DMS53 treated with DMSO at 0.1 percent for 48 hours (cell line): ENCODE measurements at regions not wholly inside any gene's neighbourhood (a gene's known extent, or its start where the extent isn't known, plus 50 kb on each side); places are given as distances from the start of the nearest gene placed in this dataset.
"Not testable (repeated sequence)": the region's sequence is repeated elsewhere in the genome, so short reads cannot be mapped to it uniquely, and the experiment has no call there.

Experiments
- DNase-seq: peaks from one replicate; lab custom pipeline; 2025; ENCODE audit not compliant: unreplicated experiment; lab: John Stamatoyannopoulos, UW

DNA sequence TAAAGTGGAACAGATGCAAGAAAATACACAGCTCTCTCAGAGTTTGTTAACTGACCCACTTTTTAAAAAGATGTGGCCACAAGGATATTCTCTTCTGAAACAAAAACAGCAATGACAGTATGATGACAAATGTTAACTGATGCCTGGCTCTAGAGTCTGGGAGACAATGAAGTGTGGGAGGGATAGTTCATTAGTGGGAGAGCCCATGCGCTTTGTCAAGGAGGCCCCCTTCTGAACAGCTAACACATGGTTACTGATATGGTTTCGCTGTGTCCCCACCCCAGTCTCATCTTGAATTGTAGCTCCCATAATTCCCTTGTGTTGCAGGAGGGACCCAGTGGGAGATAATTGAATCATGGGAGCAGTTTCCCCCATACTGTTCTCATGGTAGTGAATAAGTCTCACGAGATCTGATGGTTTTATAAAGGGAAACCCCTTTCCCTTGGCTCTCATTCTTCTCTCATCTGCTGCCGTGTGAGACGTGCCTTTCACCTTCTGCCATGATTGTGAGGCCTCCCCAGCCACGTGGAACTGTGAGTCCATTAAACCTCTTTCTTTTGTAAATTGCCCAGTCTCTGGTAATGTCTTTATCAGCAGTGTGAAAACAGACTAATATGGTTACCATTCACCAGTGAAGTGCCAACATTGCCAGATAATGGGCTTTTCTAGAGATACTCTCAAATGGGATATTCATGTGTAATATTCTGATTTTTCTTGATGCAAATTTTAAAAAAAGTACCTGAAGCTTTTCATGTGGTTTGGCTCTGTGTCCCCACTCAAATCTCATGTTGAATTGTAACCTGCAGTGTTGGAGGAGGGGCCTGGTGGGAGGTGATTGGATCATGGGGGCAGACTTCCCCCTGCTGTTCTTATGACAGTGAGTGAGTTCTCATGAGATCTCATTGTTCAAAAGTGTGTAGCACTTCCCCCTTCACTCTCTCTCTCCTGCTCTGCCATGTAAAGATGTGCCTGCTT lies 435.8 kb downstream of the SHISA9 start:
- not testable (repeated sequence) for DNase-seq

DNA sequence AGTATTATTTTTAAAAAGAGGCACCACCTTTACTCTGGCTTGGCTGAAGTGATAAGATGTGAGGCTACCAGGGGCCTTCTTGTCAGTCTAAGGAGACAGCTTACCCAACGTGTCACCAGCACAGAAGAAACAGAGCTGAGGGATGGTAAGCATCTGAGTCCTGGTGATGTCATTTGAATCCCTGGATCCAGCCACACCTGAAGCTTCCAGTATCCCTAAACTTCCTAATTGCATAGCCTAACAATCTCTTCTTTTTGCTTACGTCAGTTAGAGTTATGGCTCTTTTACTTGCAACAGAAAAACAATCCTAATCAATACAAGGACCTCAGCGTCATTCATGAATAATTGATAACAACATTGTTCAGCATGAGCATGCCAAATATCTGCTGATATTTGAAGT lies 436.6 kb downstream of the SHISA9 start:
- no peak for DNase-seq

DNA sequence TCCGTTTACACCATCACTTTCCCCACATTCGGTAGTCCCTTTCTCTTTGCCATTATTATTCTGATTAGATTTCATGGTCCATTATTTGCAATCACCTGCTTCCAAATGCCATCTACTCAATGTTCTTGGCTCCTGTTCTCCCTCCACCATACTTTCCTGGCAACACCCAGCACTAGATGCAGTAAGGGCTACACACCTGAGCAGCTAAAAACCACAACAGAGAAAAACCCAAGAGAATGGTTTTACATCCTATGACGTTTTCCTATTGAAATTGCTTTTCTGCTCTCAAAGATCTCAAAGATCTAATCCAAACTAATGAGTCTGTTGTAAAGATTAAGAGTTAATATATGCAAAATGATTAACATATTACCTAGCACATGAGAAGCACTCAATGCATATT lies 441.3 kb downstream of the SHISA9 start:
- no peak for DNase-seq

DNA sequence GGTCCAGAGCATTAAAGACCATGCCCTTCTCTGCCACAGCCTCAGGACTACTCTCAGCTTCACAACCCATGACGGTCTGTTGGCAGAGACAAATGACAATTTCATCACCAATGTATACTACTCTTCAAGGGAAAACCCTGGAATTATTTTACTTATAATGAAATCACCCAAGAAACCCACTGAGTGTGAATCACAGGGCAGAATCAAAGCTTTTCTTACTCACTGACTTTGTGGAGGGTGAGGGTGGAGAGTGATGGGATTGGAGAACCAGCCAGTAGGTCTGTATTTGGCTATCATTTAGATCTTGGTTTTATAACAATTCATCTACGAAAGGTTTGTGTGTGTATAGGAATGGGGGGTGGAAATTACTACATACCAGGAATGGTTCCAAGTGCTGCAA lies 442.6 kb downstream of the SHISA9 start:
- DNase-seq: no peak

DNA sequence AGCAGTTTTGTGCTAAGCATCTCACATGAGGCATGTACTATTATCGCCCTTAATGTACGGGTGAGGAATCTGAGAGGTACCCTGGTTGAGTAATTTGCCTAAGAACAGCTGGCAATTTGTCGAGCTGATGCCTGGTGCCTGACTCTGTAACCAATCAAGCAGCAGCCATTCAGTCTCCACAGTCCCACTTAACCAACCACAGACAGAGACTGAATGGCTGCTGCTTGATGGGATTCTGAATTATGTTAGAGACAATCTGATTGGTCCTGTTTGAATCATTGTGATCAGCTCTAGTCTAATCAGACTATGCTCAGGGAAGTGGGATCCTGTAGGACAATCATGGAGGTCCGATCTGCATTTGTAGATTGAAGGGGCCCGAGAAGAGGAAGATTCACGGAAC lies 447.0 kb downstream of the SHISA9 start:
- no peak for DNase-seq

DNA sequence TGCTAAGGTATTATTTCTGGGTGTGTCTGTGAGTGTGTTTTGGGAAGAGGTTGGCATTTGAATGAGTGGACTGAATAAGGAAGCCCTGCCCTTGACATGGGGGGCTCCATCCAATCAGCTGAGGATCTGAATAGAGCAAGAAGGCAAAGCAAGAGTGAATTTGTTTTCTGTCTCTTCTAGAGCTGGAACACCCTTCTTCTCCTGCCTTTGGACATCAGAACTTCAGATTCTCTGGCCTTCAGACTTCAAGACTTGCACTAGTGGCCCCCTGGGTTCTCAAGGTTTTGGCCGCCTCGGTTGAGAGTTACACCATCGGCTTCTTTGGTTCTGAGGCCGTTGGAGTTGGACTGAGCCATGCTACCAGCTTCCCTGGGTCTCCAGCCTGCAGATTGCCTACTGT lies 448.6 kb downstream of the SHISA9 start:
- no peak for DNase-seq

DNA sequence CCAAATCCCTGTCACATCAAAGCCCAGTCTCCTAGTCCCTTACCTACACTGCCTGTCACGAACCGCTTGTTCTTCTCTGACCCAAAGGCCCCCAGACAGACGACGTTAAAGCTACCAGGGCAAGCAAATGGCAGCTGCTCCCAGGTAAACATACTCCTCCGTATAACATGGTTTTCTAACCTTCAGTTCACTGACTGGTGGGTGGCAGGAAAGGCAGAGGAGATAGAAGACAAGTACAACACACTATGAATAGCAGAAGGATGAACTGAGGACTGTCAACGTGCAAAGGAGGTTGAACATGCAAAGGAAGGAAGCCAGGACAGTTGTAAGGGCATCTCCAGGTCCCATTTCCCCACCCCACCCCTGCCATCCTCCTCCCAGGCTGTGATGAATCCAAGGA lies 449.8 kb downstream of the SHISA9 start:
- DNase-seq: no peak

DNA sequence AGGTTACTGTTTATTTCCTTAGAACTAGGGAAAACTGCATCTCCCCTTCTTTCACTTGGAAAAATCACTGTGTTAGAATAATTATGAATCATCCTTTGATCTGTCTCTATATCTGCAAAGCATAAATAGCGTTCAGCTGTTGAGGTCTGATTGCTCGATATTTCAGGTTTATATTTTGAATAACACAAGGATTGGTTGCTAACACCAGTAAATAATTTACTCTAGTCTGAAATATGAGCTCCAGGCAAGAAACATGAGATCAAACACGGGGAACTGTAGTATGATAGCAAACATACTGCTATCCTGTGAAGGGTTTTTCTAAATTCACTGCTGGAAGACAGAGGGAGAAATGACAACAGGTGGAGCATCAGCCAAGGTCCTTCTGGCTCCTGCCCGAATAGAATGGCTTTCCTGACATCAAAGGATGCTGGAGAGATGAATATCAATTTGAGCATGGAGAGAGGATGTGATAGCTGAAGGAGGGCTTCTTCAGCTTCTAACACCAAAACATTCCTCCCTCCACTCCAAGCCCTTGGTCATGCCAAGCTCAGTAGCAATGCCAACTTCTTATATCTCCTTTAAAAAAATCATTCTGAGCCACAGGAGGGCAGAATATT lies 450.3 kb downstream of the SHISA9 start:
- no peak for DNase-seq

DNA sequence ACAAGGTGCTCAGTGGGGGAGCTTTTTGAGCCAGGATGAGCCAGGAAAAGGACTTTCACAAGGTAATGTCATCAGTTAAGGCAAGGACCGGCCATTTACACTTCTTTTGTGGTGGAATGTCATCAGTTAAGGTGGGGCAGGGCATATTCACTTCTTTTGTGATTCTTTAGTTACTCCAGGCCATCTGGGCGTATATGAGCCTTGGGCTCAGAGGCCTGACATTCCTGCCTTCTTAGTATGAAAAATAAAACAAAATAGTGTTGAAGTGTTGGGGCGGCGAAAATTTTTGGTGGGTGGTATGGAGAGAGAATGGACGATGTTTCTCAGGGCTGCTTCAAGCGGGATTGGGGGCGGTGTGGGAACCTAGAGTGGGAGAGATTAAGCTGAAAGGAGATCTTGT lies 451.4 kb downstream of the SHISA9 start:
- not testable (repeated sequence) for DNase-seq

DNA sequence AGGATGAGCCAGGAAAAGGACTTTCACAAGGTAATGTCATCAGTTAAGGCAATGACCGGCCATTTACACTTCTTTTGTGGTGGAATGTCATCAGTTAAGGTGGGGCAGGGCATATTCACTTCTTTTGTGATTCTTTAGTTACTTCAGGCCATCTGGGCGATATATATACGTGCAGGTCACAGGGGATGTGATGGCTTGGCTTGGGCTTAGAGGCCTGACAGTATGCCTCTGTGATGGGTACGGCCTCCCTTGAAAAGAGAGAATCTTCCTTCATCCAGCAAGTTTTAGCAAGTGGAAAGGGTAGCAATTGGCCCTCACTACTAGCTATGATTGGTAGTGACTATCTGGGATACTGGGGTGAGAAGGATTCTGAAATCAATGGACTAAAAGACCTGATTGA lies 456.4 kb downstream of the SHISA9 start:
- not testable (repeated sequence) for DNase-seq

DNA sequence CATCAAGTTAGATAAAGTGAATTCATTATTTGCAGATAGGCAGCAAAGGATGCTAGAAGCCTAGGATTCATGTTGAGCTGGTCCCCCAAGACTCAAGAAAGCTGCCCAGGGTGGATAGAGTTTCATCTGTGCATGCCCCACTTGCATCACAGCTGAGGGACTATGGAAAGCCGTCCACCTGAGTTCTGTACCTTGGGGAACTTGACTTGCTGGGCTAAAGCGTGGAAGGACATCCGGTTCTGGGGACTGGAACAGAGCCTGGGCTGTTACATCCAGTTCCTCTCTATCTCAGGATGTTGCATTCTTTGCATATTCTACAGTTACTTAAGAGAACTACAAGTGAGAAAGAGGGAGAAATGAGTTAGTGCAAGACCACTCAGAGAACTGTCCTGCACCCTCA lies 458.4 kb downstream of the SHISA9 start:
- DNase-seq: no peak

DNA sequence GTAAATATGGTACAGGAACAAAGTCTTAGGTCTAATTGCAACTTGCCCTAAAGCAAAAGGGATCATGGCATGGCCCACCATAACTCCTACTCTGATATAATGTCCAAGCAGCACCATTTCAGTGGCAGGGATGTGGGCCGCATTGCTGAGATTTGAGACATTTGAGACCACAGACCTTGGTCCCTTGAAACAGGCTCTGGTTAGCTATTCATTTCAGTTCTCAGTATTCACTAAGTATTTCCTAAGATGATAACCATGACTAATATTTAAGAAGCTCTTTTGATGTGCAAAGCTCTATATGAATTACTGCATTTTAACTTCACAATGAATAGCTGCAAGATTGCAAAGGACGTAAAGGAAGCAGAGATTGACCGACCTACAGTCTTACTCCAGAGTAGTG lies 471.0 kb downstream of the SHISA9 start:
- DNase-seq: no peak

DNA sequence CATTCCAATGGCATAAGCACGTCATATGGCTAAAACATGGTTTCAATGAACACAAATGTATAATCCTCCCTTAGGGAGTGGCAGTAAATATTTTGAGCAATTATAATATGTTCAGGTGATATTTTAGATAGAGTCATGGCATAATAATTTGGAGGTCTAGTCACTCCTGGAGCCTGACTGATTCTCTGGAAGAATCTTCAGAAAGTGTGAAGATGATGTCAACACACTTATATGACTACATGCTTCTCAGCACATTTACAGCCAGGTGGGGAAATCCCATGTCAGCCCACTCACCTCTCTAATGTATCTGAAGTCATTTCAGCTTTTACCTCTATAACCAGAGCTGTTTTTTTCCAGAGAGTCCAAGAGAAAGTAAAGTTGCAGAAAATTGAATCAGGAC lies 474.8 kb downstream of the SHISA9 start:
- DNase-seq: no peak

DNA sequence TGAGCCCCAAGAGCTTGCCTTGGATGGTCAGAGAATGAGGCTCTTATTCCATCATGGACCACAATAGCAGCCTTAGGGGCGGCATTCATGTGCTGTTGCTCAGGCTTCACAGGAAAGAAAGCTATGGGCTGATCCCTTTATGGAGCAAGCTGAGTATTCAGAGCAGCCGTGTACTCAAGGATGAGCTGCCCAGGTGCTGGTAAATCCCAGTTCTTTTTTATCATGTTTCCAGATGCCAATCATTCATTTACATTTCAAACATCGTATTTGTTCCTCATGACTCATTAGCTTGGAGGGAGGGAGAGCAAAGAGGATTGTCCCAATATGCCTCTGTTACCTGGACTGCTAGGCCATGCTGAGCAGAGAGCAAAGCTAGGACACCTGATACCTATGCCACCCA lies 475.7 kb downstream of the SHISA9 start:
- no peak for DNase-seq

DNA sequence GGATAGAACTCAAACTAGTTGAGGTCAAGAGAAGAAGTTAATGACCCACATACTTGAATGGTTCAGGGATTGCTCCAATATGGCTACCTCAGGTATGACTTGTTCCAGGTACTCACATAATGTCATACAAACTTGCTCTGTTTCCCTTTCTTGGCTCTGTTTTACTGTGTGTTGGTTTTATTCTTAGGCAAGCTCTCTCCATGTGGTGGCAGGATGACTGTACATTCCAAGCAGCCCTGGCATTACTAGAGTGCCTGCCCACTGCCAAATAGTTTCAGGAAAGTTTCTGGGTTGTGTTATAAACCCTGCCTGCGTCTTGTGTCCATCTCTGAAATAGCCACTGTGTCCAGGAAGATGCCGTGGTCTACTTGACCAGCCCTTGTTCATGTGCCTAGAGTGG lies 476.8 kb downstream of the SHISA9 start:
- no peak for DNase-seq

DNA sequence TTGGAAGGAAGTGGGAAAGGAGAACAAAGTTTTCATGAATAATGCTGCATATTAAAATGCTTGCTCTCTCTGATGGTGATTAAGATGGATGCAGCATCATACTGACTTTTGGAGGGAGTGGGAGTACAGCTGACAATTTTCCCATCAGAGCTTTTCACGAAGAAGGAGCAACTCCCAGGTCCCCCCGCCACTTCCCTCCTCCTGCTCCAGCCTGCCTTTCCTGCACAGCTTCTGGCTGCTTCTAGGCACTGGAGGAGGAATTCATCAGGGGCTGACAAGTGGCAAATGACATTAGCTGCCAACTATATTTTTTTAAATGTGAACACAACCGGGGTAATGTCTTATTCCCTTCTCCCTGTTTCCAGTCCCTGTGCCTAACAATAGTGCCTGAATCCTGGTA lies 477.9 kb downstream of the SHISA9 start:
- no peak for DNase-seq

DNA sequence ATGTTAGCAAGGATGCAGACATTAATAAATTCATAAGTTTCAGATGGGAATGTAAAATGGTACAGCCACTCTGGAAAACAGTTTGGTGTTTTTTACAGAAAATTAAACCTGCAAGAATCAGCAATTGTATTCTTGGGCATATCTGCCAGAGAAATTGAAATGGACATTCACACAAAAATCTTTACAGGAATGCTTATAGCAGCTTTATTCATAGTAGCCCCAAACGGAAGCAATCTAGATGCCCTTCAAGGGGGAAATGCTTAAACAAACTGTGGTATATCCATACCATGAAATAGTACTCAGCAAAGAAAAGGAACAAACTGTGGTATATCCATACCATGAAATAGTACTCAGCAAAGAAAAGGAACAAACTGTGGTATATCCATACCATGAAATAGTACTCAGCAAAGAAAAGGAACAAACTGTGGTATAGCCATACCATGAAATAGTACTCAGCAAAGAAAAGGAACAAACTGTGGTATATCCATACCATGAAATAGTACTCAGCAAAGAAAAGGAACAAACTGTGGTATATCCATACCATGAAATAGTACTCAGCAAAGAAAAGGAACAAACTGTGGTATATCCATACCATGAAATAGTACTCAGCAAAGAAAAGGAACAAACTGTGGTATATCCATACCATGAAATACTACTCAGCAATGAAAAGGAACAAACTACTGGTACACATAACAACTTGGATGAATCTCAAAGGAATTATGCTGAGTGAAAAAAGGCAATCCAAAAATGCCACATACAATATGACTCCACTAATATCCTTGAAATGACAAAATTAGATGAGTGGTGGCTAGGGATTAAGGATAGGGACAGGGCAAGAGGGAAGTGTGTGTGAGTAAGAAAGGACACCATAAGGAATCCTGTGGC lies 484.0 kb downstream of the SHISA9 start:
- not testable (repeated sequence) for DNase-seq

DNA sequence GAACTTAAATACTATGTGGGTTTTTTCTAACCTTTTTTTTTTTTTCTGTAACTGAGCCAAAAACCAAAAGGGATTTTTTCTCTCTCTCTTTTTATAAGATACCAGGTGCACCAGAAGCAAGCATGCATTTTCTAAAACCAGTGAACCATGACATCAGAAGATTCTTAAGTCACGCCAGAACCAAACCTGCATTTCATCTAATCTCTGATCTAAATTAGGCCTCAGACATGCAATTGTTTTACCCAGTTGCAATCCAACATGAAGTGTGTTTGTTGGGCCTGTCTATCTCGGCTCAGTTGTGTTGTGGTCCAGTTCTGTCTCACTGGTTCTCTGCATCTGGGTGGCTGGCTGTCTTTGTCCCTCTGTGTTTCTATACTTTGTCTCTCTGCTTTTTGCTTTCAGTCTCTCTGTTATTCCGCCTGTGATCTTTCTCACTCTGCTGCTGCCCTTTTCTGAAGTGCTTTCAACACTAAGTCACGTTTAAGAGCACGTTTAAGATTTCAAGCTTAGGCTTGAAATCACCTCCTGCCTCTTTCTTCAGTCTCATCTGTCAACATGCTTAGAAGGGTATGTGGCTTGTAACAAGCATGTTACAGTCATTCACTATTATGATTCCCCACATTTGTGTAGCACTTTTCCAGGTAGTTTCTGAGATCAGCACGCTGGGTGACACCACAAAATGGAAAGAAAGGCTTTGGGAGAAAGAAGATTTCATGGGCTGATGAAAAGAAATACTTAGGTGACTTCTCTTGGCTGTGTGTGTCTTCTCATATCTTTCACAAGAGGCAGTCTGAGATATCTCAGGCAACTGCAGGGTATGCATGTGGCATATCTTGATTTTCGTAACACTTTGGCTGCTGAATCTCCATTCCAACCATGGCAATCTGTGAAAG lies 488.9 kb downstream of the SHISA9 start:
- DNase-seq: no peak

DNA sequence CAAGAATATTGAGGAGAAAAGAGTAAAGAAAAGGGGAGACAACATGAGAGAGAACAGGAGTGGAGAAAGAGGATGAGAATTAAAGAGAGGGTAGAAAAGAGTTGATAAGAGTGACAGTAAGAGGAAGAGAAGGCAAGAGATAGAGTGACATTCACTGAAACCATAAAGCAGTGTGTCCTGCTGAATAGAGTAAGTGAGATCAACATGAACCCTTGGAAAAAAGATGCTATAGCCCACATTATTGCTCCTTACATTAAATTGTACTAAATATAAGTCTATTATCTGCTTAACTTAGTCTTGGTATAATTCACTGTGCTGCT lies 489.5 kb downstream of the SHISA9 start:
- no peak for DNase-seq

DNA sequence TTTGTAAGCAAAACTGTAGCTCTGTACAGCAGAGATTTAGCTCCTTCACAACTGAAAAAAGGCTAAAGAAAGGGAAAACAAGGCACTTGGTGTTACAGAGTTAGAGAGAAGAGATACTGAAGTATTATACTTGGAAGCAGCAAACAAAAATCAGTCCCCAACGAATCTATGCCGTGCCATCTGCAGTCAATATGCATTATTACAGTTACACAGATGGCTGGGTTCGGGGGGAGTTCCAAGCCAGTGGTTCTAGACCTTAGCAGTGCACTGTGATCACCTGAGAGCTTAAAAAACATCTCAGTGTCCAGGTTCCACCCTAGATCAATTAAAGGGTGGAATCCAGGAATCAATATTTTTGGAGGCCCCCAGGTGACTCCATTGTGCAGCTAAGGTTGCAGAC lies 489.9 kb downstream of the SHISA9 start:
- DNase-seq: no peak

DNA sequence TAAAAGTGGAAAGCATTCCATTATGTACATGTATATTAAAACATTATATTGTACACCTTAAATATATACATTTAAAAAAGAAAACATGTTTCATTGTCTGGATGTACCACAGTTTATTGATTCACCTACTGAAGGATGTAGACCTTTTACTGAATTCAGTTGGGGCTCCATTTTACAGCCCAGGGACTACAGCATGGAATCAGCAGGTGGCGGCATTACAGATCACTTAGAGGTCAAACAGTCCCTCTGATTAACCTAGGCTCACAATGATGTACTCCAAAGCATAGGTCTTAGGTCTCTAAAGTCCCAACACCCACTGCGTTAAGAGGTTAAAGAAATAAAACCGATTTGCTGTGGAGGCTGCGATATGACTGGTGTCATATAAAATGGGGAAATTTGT lies 490.9 kb downstream of the SHISA9 start:
- DNase-seq: no peak
